Activated CD8-positive, alpha-beta memory T cell treated with anti-CD3 and anti-CD28 coated beads, Interleukin-2, amount 50 U/mL, for 1 hour (primary cell): ENCODE measurements at regions not wholly inside any gene's neighbourhood (a gene's known extent, or its start where the extent isn't known, plus 50 kb on each side); places are given as distances from the start of the nearest gene placed in this dataset.

ENCODE experiments used
- DNase-seq: peaks from one replicate; pipeline ENCODE4 v3.0.0-alpha.2; 2020; ENCODE audit errors: extremely low read depth

- DNase-seq = no peak
Observed at GRCh38 chr6:140130074-140130473, 755.6 kb upstream of the CITED2 start.

GRCh38 chr6:140124498-140124897, 750.0 kb upstream of the CITED2 start:
- DNase-seq = no peak

GRCh38 chr6:140108167-140108566, 733.7 kb upstream of the CITED2 start:
- DNase-seq = no peak

- no peak for DNase-seq
Observed at GRCh38 chr6:140107216-140107615, 732.8 kb upstream of the CITED2 start.

GRCh38 chr6:140105857-140106256, 731.4 kb upstream of the CITED2 start:
- DNase-seq = no peak

GRCh38 chr6:140105241-140105640, 730.8 kb upstream of the CITED2 start:
- DNase-seq = no peak

GRCh38 chr6:140101818-140102217, 727.4 kb upstream of the CITED2 start:
- no peak for DNase-seq

GRCh38 chr6:140101367-140101766, 726.9 kb upstream of the CITED2 start:
- no peak for DNase-seq

- no peak for DNase-seq
Observed at GRCh38 chr6:140095532-140095931, 721.1 kb upstream of the CITED2 start.

GRCh38 chr6:140091895-140092294, 717.4 kb upstream of the CITED2 start:
- DNase-seq = no peak

GRCh38 chr6:140090871-140091270, 716.4 kb upstream of the CITED2 start:
- DNase-seq = no peak

GRCh38 chr6:140083375-140083774, 708.9 kb upstream of the CITED2 start:
- DNase-seq = no peak

GRCh38 chr6:140082867-140083297, 708.4 kb upstream of the CITED2 start:
- no peak for DNase-seq

- no peak for DNase-seq
Observed at GRCh38 chr6:140079328-140079727, 704.9 kb upstream of the CITED2 start.

- no peak for DNase-seq
Observed at GRCh38 chr6:140078561-140079125, 704.2 kb upstream of the CITED2 start.

GRCh38 chr6:140077827-140078560, 703.5 kb upstream of the CITED2 start:
- DNase-seq = no peak

GRCh38 chr6:140076105-140076504, 701.7 kb upstream of the CITED2 start:
- no peak for DNase-seq

GRCh38 chr6:140073456-140073855, 699.0 kb upstream of the CITED2 start:
- no peak for DNase-seq

- no peak for DNase-seq
Observed at GRCh38 chr6:140071601-140072062, 697.2 kb upstream of the CITED2 start.

- DNase-seq = no peak
Observed at GRCh38 chr6:140070846-140071473, 696.5 kb upstream of the CITED2 start.

- no peak for DNase-seq
Observed at GRCh38 chr6:140069576-140069975, 695.1 kb upstream of the CITED2 start.

GRCh38 chr6:140068801-140069200, 694.4 kb upstream of the CITED2 start:
- no peak for DNase-seq

- DNase-seq = no peak
Observed at GRCh38 chr6:140064366-140064765, 689.9 kb upstream of the CITED2 start.
